ENCODE measurements at regions not wholly inside any gene's neighbourhood (a gene's known extent, or its start where the extent isn't known, plus 50 kb on each side); places are given as distances from the start of the nearest gene placed in this dataset.
A peak's percentile ranks its signal among the peaks of the same experiment; 100 is the strongest.

- H3K27ac Mint-ChIP-seq, result no peak overlapping the region
- Histone ChIP-seq H3K36me3 (ENCODE audit: control insufficient read depth, insufficient read depth, low read length) (no peaks in the 10 kb centered on the region), H3K4me3 (ENCODE audit: low read length) (no peak overlapping the region), H3K27ac (ENCODE audit: low read depth, low read length) (no peak overlapping the region), H3K9ac (ENCODE audit: extremely low read depth, low read length, poor library complexity, severe bottlenecking) (no peak overlapping the region), H3K27me3 (ENCODE audit: control insufficient read depth, insufficient read depth, low read length, poor library complexity, severe bottlenecking) (peaks cover 15% of the 10 kb centered on the region), H3K4me1 (ENCODE audit: control insufficient read depth, insufficient read depth, low read length) (no peaks in the 10 kb centered on the region), H3K9me3 (ENCODE audit: control insufficient read depth, low read length) (no peaks in the 10 kb centered on the region)
- 90 to 95% methylated on average over 7 to 8 of the region's 8 CpGs for WGBS, 2 experiments (ENCODE audit: insufficient coverage in 1 of 2, insufficient read length in 1 of 2)
- no peaks in the 10 kb centered on the region for H3K9me3 Mint-ChIP-seq
- TF ChIP-seq, protein P1, sequence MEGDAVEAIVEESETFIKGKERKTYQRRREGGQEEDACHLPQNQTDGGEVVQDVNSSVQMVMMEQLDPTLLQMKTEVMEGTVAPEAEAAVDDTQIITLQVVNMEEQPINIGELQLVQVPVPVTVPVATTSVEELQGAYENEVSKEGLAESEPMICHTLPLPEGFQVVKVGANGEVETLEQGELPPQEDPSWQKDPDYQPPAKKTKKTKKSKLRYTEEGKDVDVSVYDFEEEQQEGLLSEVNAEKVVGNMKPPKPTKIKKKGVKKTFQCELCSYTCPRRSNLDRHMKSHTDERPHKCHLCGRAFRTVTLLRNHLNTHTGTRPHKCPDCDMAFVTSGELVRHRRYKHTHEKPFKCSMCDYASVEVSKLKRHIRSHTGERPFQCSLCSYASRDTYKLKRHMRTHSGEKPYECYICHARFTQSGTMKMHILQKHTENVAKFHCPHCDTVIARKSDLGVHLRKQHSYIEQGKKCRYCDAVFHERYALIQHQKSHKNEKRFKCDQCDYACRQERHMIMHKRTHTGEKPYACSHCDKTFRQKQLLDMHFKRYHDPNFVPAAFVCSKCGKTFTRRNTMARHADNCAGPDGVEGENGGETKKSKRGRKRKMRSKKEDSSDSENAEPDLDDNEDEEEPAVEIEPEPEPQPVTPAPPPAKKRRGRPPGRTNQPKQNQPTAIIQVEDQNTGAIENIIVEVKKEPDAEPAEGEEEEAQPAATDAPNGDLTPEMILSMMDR (conservative IDR thresholded peaks at IDR 0.05), result no peak
- no peak overlapping the region for H3K4me3 Mint-ChIP-seq
- DNase-seq, result no peak
- no peaks in the 10 kb centered on the region for H3K36me3 Mint-ChIP-seq (ENCODE audit: low read depth)
- H3K4me1 Mint-ChIP-seq, result peaks cover 3% of the 10 kb centered on the region
- H3K27me3 Mint-ChIP-seq (ENCODE audit: insufficient read depth), result peaks cover 5% of the 10 kb centered on the region
Measured at GRCh38 chr20:40743141-40743775, 54.2 kb upstream of the MAFB start.

DNA sequence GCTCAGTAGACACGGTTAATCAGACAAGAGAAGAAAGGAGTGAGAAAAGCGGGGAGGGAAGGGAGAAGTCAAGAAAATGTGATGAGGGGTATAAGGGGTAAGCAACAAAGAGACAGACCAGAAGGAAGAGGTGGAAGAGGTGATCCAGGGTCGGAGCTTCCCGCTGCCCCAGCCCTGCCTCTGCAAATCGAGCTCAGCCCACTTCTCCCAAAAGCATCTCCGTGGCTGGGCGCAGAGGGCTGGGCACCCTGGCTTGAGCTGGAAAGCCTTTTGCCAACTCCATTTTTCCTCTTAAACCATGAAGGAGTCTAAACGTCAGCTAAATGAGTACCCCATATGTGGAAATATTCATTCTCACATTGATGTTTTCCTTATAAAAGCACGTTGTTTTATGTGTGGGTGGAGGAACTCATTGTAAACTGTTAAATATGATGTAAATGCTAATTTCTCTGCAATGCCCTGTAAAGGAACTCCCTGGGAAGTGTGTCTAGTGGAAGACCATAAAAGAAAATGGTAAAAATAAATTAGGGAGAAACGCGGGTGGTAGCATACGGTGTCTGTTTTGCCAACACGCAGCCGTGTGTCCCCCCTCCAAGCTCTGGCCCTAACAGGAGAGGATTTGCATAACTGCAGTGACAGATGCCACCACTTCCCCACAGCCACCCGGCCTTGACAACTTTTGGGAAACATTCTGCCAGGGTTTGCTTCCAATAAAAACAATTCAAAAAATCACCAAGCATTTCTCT lies 55.2 kb upstream of the MAFB start:
- H3K9ac ChIP-seq (ENCODE audit: extremely low read depth, low read length, poor library complexity, severe bottlenecking), result no peak overlapping the region
- no peaks in the 10 kb centered on the region for H3K9me3 ChIP-seq (ENCODE audit: control insufficient read depth, low read length)
- no peaks in the 10 kb centered on the region for H3K36me3 ChIP-seq (ENCODE audit: control insufficient read depth, insufficient read depth, low read length)
- no peak overlapping the region for H3K4me3 ChIP-seq (ENCODE audit: low read length)
- H3K4me3 Mint-ChIP-seq, result no peak overlapping the region
- no peaks in the 10 kb centered on the region for H3K9me3 Mint-ChIP-seq
- H3K27me3 ChIP-seq (ENCODE audit: control insufficient read depth, insufficient read depth, low read length, poor library complexity, severe bottlenecking), result peaks cover 15% of the 10 kb centered on the region
- H3K27me3 Mint-ChIP-seq (ENCODE audit: insufficient read depth), result peaks cover 8% of the 10 kb centered on the region
- no peaks in the 10 kb centered on the region for H3K36me3 Mint-ChIP-seq (ENCODE audit: low read depth)
- no peak overlapping the region for H3K27ac ChIP-seq (ENCODE audit: low read depth, low read length)
- TF ChIP-seq, protein P1 (conservative IDR thresholded peaks at IDR 0.05), result no peak
- no peak overlapping the region for H3K27ac Mint-ChIP-seq
- 86 to 88% methylated on average over 14 to 15 of the region's 15 CpGs for WGBS, 2 experiments (ENCODE audit: insufficient coverage in 1 of 2, insufficient read length in 1 of 2)
- DNase-seq, result peak; percentile 40
- peaks cover 3% of the 10 kb centered on the region for H3K4me1 Mint-ChIP-seq
- H3K4me1 ChIP-seq (ENCODE audit: control insufficient read depth, insufficient read depth, low read length), result no peaks in the 10 kb centered on the region

DNA sequence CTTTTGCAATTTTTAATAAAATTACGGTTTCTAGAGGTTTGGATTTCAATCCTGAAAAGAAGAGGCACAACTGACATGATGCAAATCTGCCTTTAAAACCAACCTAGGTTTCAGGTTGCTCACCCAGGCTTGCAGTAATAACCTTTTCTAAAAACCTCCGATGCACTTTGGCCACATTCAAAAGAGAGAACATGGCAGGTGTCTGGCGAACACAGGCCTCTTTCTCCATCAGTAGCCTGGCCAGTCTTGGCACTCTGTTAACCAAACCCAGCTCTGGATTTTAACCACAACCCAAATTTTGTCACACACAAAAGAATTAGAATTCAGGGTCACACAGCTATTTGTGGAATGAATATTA lies 55.8 kb upstream of the MAFB start:
- Mint-ChIP-seq H3K9me3 (no peaks in the 10 kb centered on the region), H3K27me3 (ENCODE audit: insufficient read depth) (peaks cover 10% of the 10 kb centered on the region), H3K36me3 (ENCODE audit: low read depth) (no peaks in the 10 kb centered on the region), H3K4me3 (no peak overlapping the region), H3K27ac (no peak overlapping the region), H3K4me1 (peaks cover 3% of the 10 kb centered on the region)
- no peak overlapping the region for H3K27ac ChIP-seq (ENCODE audit: low read depth, low read length)
- H3K9ac ChIP-seq (ENCODE audit: extremely low read depth, low read length, poor library complexity, severe bottlenecking), result no peak overlapping the region
- DNase-seq, result no peak
- 84 to 90% methylated on average over 2 to 3 of the region's 3 CpGs for WGBS, 2 experiments (ENCODE audit: insufficient coverage in 1 of 2, insufficient read length in 1 of 2)
- H3K4me1 ChIP-seq (ENCODE audit: control insufficient read depth, insufficient read depth, low read length), result no peaks in the 10 kb centered on the region
- no peaks in the 10 kb centered on the region for H3K9me3 ChIP-seq (ENCODE audit: control insufficient read depth, low read length)
- H3K27me3 ChIP-seq (ENCODE audit: control insufficient read depth, insufficient read depth, low read length, poor library complexity, severe bottlenecking), result peaks cover 15% of the 10 kb centered on the region
- TF ChIP-seq, protein P1 (conservative IDR thresholded peaks at IDR 0.05), result no peak
- no peaks in the 10 kb centered on the region for H3K36me3 ChIP-seq (ENCODE audit: control insufficient read depth, insufficient read depth, low read length)
- no peak overlapping the region for H3K4me3 ChIP-seq (ENCODE audit: low read length)
